H1 (cell line): ENCODE measurements at regions not wholly inside any gene's neighbourhood (a gene's known extent, or its start where the extent isn't known, plus 50 kb on each side); places are given as distances from the start of the nearest gene placed in this dataset.

ENCODE experiments used
- CTCF ChIA-PET: fragments of 300-600 bp; sonication (Branson Sonifier 250); formaldehyde crosslinking; loops from one replicate; lab custom pipeline; 2021; ENCODE audit not compliant: partially characterized antibody; lab: Charles Lee
- POLR2A ChIA-PET: fragments of 300-600 bp; sonication (Branson Sonifier 250); formaldehyde crosslinking; loops from one replicate; lab custom pipeline; 2021; ENCODE audit warnings: inconsistent platforms; ENCODE audit not compliant: partially characterized antibody; lab: Charles Lee
- DNase-seq, 2 experiments: peaks; one replicate each; pipeline versions ENCODE4 v3.0.0 to v3.0.0-alpha.2; 2010 to 2022; ENCODE audit warnings: low spot score in 2 of 2, low read depth in 1 of 2, mixed read lengths in 1 of 2
- FAIRE-seq: peaks from 2 replicates; lab custom pipeline; 2011; peaks lifted over from hg19 to GRCh38; lab: Jason Lieb, UNC
- H2AFZ ChIP-seq: 2 replicates; pipeline ENCODE4 v1.8.1; 2012; ENCODE audit warnings: low read length, inconsistent platforms
- H2AK5ac ChIP-seq: 2 replicates; pipeline ENCODE4 v1.6.1; 2013; ENCODE audit warnings: low read depth, low read length
- H2BK120ac ChIP-seq: replicated peaks from 2 replicates; pipeline ENCODE3; 2013; ENCODE audit warnings: low read depth, low read length, inconsistent platforms
- H2BK12ac ChIP-seq: 2 replicates; pipeline ENCODE4 v1.6.1; 2013; ENCODE audit warnings: low read depth, low read length
- H2BK15ac ChIP-seq: 2 replicates; pipeline ENCODE4 v1.6.1; 2013; ENCODE audit warnings: low read length
- H2BK20ac ChIP-seq: 2 replicates; pipeline ENCODE4 v1.6.1; 2013; ENCODE audit warnings: low read length
- H2BK5ac ChIP-seq: 2 replicates; pipeline ENCODE4 v1.6.1; 2013; ENCODE audit warnings: low read depth, low read length
- H3K14ac ChIP-seq: 2 replicates; pipeline ENCODE4 v1.6.1; 2013; ENCODE audit warnings: inconsistent platforms; ENCODE audit not compliant: insufficient read length
- H3K18ac ChIP-seq: 2 replicates; pipeline ENCODE4 v1.6.1; 2013; ENCODE audit warnings: low read length; ENCODE audit errors: extremely low read depth
- H3K23ac ChIP-seq: 2 replicates; pipeline ENCODE4 v1.6.1; 2013; ENCODE audit warnings: inconsistent platforms; ENCODE audit not compliant: insufficient read length
- H3K23me2 ChIP-seq: 2 replicates; pipeline ENCODE4 v1.6.1; 2013; ENCODE audit warnings: low read depth, low read length
- H3K27ac ChIP-seq: 2 replicates; pipeline ENCODE4 v1.6.1; 2011; ENCODE audit warnings: low read depth, low read length, inconsistent platforms
- H3K27me3 ChIP-seq, 4 experiments: replicated peaks in 1 of 4; 1 replicate in 1 of 4; 2 replicates in 3 of 4; pipeline versions ENCODE4 v1.6.1 to v1.8.1; 2011 to 2013; ENCODE audit warnings: low read length in 3 of 4, mild to moderate bottlenecking in 3 of 4, inconsistent platforms in 2 of 4, mixed read lengths in 2 of 4, moderate library complexity in 1 of 4; ENCODE audit not compliant: control insufficient read depth in 3 of 4, insufficient read depth in 3 of 4; ENCODE audit errors: extremely low read depth in 1 of 4
- H3K36me3 ChIP-seq, 4 experiments: 2 replicates each; pipeline versions ENCODE4 v1.6.1 to v1.8.1; 2011 to 2013; ENCODE audit warnings: mild to moderate bottlenecking in 4 of 4, low read length in 3 of 4, moderate library complexity in 2 of 4, control low read depth in 1 of 4, inconsistent platforms in 1 of 4; ENCODE audit not compliant: insufficient read depth in 4 of 4, control insufficient read depth in 2 of 4
- H3K4ac ChIP-seq: replicated peaks from 2 replicates; pipeline ENCODE3; 2013; ENCODE audit warnings: low read length, low read depth, mixed read lengths, inconsistent platforms; ENCODE audit not compliant: insufficient read length
- H3K4me1 ChIP-seq, 4 experiments: replicated peaks in 1 of 4; 1 replicate in 1 of 4; 2 replicates in 3 of 4; pipeline versions ENCODE4 v1.6.1 to v1.8.1; 2011 to 2013; ENCODE audit warnings: low read length in 3 of 4, inconsistent platforms in 2 of 4, mixed read lengths in 1 of 4; ENCODE audit not compliant: insufficient read depth in 4 of 4, control insufficient read depth in 3 of 4
- H3K4me2 ChIP-seq, 2 experiments: 2 replicates each; pipeline versions ENCODE4 v1.6.1 to v1.8.1; 2011 to 2013; ENCODE audit warnings: low read depth in 2 of 2, low read length in 2 of 2, control low read depth in 1 of 2, inconsistent platforms in 1 of 2, mild to moderate bottlenecking in 1 of 2; ENCODE audit not compliant: insufficient read depth in 1 of 2
- H3K4me3 ChIP-seq, 4 experiments: fragments of 200-600, 300-600 bp in 1 of 4; sonication (generic), shearing (Covaris generic), sonication (Bioruptor Twin) in 1 of 4; 2 replicates each; pipeline versions ENCODE4 v1.5.1 to v1.8.1; 2011 to 2016; ENCODE audit warnings: low read length in 4 of 4, low read depth in 3 of 4, control low read depth in 2 of 4, inconsistent platforms in 2 of 4, mild to moderate bottlenecking in 2 of 4, mixed read lengths in 1 of 4, moderate library complexity in 1 of 4; ENCODE audit not compliant: insufficient read depth in 2 of 4; ENCODE audit errors: extremely low read depth in 1 of 4
- H3K56ac ChIP-seq: replicated peaks from 2 replicates; pipeline ENCODE3; 2013; ENCODE audit warnings: low read depth, mild to moderate bottlenecking, mixed read lengths, low read length, inconsistent platforms; ENCODE audit not compliant: insufficient read length
- H3K79me1 ChIP-seq: 2 replicates; pipeline ENCODE4 v1.6.1; 2013; ENCODE audit warnings: low read depth, low read length, control low read depth
- H3K79me2 ChIP-seq, 2 experiments: 2 replicates each; pipeline versions ENCODE4 v1.6.1 to v1.8.1; 2012 to 2013; ENCODE audit warnings: low read length in 2 of 2, mild to moderate bottlenecking in 2 of 2, inconsistent platforms in 1 of 2; ENCODE audit not compliant: insufficient read depth in 2 of 2, control insufficient read depth in 1 of 2
- H3K9ac ChIP-seq, 4 experiments: replicated peaks in 1 of 4; 1 replicate in 1 of 4; 2 replicates in 3 of 4; pipeline versions ENCODE4 v1.6.1 to v1.8.1; 2011 to 2013; ENCODE audit warnings: low read depth in 3 of 4, low read length in 3 of 4, control low read depth in 2 of 4, mild to moderate bottlenecking in 2 of 4, moderate library complexity in 2 of 4, inconsistent platforms in 1 of 4; ENCODE audit errors: extremely low read depth in 1 of 4
- H3K9me3 ChIP-seq, 2 experiments: 2 replicates each; pipeline versions ENCODE4 v1.6.1 to v1.8.1; 2012 to 2013; ENCODE audit warnings: mild to moderate bottlenecking in 2 of 2, moderate library complexity in 2 of 2, control low read depth in 1 of 2, inconsistent platforms in 1 of 2, low read depth in 1 of 2, low read length in 1 of 2, mixed read lengths in 1 of 2; ENCODE audit not compliant: insufficient read depth in 2 of 2
- H4K20me1 ChIP-seq, 2 experiments: replicated peaks in 1 of 2; 2 replicates each; pipeline versions ENCODE3 to v1.8.1; 2011 to 2013; ENCODE audit warnings: inconsistent platforms in 2 of 2, low read length in 2 of 2, mild to moderate bottlenecking in 1 of 2; ENCODE audit not compliant: insufficient read depth in 2 of 2, control insufficient read depth in 1 of 2
- H4K5ac ChIP-seq: 2 replicates; pipeline ENCODE4 v1.6.1; 2013; ENCODE audit warnings: low read length, low read depth, mixed read lengths, inconsistent platforms; ENCODE audit not compliant: insufficient read length
- H4K8ac ChIP-seq: 2 replicates; pipeline ENCODE4 v1.8.0; 2013; ENCODE audit warnings: mild to moderate bottlenecking, moderate library complexity, low read length, inconsistent platforms; ENCODE audit not compliant: insufficient read depth; ENCODE audit errors: extremely low read depth
- H4K91ac ChIP-seq: replicated peaks from 2 replicates; pipeline ENCODE3; 2013; ENCODE audit warnings: low read length, mixed read lengths, inconsistent platforms; ENCODE audit not compliant: insufficient read length
- BCL11A ChIP-seq, 2 experiments: IDR thresholded peaks; one replicate each; pipeline ENCODE4 v1.6.1; 2011; ENCODE audit warnings: low read depth in 2 of 2, low read length in 2 of 2, mild to moderate bottlenecking in 2 of 2
- GTF2F1 ChIP-seq: IDR thresholded peaks from 2 replicates; pipeline ENCODE4 v1.6.1; 2012; ENCODE audit warnings: low read depth, low read length, improper control_type of control experiment, borderline replicate concordance
- HDAC6 ChIP-seq: IDR thresholded peaks from one replicate; pipeline ENCODE4 v1.7.1; 2012; ENCODE audit warnings: low read depth, mild to moderate bottlenecking, inconsistent platforms, low read length, moderate library complexity
- NRF1 ChIP-seq: IDR thresholded peaks from 2 replicates; pipeline ENCODE4 v1.6.1; 2011; ENCODE audit warnings: mild to moderate bottlenecking, low read depth, low read length, improper control_type of control experiment
- POLR2A ChIP-seq, 2 experiments: IDR thresholded peaks; 1 replicate in 1 of 2; 2 replicates in 1 of 2; pipeline ENCODE4 v1.6.1; 2011; ENCODE audit warnings: low read depth in 2 of 2, low read length in 2 of 2, mild to moderate bottlenecking in 2 of 2; ENCODE audit errors: control extremely low read depth in 1 of 2
- POLR2AphosphoS5 ChIP-seq: IDR thresholded peaks from 2 replicates; pipeline ENCODE4 v1.6.1; 2011; ENCODE audit warnings: low read depth, low read length
- TAF1 ChIP-seq: IDR thresholded peaks from 2 replicates; pipeline ENCODE4 v1.6.1; 2011; ENCODE audit warnings: mild to moderate bottlenecking, low read depth, low read length
- WGBS, 2 experiments: shearing (Covaris generic) in 1 of 2; methylation state at CpG; one replicate each; pipeline versions ENCODE4 v1.1.6 to v1.1.7; 2013 to 2015; ENCODE audit warnings: low lambda C conversion rate in 2 of 2, mixed read lengths in 2 of 2, inconsistent platforms in 1 of 2, low coverage in 1 of 2, missing lambda C conversion rate in 1 of 2; ENCODE audit not compliant: insufficient replicate concordance in 2 of 2, insufficient coverage in 1 of 2, insufficient read length in 1 of 2; ENCODE audit errors: extremely low coverage in 1 of 2, missing lambda C conversion rate in 1 of 2; 5-methylcytosine and 5-hydroxymethylcytosine counted together

DNA sequence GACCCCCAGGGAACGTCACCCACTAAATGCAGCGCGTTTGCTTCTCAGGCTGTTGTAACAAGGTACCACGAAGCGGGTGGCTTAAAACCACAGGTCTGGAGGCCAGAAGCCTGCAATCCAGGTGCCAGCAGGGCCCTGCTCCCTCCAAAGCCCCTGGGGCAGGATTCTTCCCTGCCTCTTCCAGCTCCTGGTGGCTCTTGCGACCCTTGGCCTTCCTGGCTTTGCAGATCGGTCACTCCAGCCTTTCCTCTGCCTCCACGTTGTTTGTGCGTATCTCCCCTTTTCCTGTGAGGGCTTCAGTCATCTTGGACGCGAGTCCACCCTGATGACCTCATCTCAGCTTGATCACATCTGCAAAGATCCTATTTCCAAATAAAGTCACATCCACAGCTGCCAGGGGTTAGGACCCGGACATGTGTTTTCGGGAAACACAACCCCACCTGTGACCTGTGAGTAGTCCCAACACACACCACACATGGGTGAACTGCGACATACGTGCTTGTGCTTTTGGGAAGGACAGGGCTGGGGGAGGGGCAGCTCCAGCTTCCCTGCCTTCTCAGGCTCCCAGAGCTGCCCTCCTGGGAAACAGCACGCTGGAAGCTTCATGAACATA lies 114.5 kb upstream of the NCOR2 start:
- no peak overlapping the region for H2AK5ac ChIP-seq
- ChIA-PET CTCF (interaction anchor here (0.8 to 3.7 kb wide), 20 partner anchors 10 to 180 kb away, joined by 3 to 18 read pairs (median 4); no protein-coding TSS in a partner anchor), POLR2A (interaction anchor here (1.0 kb wide), 1 partner anchor 12 kb away, joined by 4 read pairs; no protein-coding TSS in a partner anchor)
- no peaks in the 10 kb centered on the region; the same call in 1 of the 2 replicates for H3K79me1 ChIP-seq
- no peak overlapping the region for H3K56ac ChIP-seq
- no peak overlapping the region for H4K5ac ChIP-seq
- peak overlapping the region; percentile 93; the same call in 1 of the 2 replicates for H2BK15ac ChIP-seq
- no peaks in the 10 kb centered on the region for H3K79me2 ChIP-seq
- no peaks in the 10 kb centered on the region for H3K36me3 ChIP-seq
- no peak overlapping the region for H3K23ac ChIP-seq
- 0 out of 2 replicates have a peak overlapping the region, but pooled peaks have one; percentile 22 for H2BK5ac ChIP-seq
- DNase-seq (no peak), FAIRE-seq (no peak)
- H3K4me3 ChIP-seq = no peak overlapping the region
- H2BK120ac ChIP-seq = no peak overlapping the region
- H2BK12ac ChIP-seq = peak overlapping the region; percentile 60
- H3K27me3 ChIP-seq = no peaks in the 10 kb centered on the region
- H3K27ac ChIP-seq = no peak overlapping the region
- H3K9ac ChIP-seq = no peak overlapping the region
- peak overlapping the region; percentile 48 for H4K91ac ChIP-seq
- H2BK20ac ChIP-seq = 0 out of 2 replicates have a peak overlapping the region, but pooled peaks have one; percentile 86
- H3K9me3 ChIP-seq = no peaks in the 10 kb centered on the region; a peak in 1 of 4 replicates
- H3K4me1 ChIP-seq = peaks cover 0 to 3% (median 2%) of the 10 kb centered on the region in 4 experiments; a peak in 3 of 7 replicates
- H4K8ac ChIP-seq = peak overlapping the region; percentile 75; the same call in 1 of the 2 replicates
- H4K20me1 ChIP-seq = peaks cover 0 to under 1% of the 10 kb centered on the region in 2 experiments
- peak overlapping the region; percentile 53; the same call in 1 of the 2 replicates for H3K18ac ChIP-seq
- H3K4me2 ChIP-seq = no peak overlapping the region
- peaks cover 1% of the 10 kb centered on the region; the same call in 1 of the 2 replicates for H3K23me2 ChIP-seq
- no peak overlapping the region for H3K4ac ChIP-seq
- no peak overlapping the region; the same call in 1 of the 2 replicates for H2AFZ ChIP-seq
- H3K14ac ChIP-seq = no peak overlapping the region
- WGBS, 2 experiments = 89% methylated on average over 16 of the region's 16 CpGs; no CpG with 5 or more reads in 1 of the 2 experiments
- TF ChIP-seq NRF1 (no peak), HDAC6 (no peak), TAF1 (no peak), POLR2AphosphoS5 (no peak), POLR2A (IDR thresholded peaks at IDR 0.05; ENCODE audit: control extremely low read depth in 1 of 2, low read depth in 2 of 2, low read length in 2 of 2) (no peak), GTF2F1 (no peak), BCL11A (IDR thresholded peaks at IDR 0.05; ENCODE audit: low read depth in 2 of 2, low read length in 2 of 2) (no peak)
